CD4-positive, alpha-beta T cell (primary cell): ENCODE measurements at regions not wholly inside any gene's neighbourhood (a gene's known extent, or its start where the extent isn't known, plus 50 kb on each side); places are given as distances from the start of the nearest gene placed in this dataset.

Experiments
- ATAC-seq: fragments of 200-7000 bp; cut with Tn5 transposase; one replicate; pipeline ENCODE4 v1.10.0; 2022; ENCODE audit warnings: mild to moderate bottlenecking; ENCODE audit not compliant: poor library complexity
- CTCF ChIA-PET: fragments of 350-600 bp; sonication (Branson Sonifier 250); formaldehyde crosslinking; loops from one replicate; lab custom pipeline; 2021; ENCODE audit warnings: antibody characterized with exemption, inconsistent platforms; lab: Charles Lee
- POLR2A ChIA-PET: fragments of 350-600 bp; sonication (Branson Sonifier 250); formaldehyde crosslinking; loops from one replicate; lab custom pipeline; 2021; ENCODE audit warnings: antibody characterized with exemption, inconsistent platforms; lab: Charles Lee
- DNase-seq, 14 experiments: peaks; one replicate each; pipeline ENCODE4 v3.0.0-alpha.2; 2013 to 2020; ENCODE audit warnings: mixed read lengths in 2 of 14
- H3K27ac ChIP-seq, 2 donors: one replicate each; pipeline versions ENCODE4 v1.5.1 to v1.7.0; 2013; ENCODE audit warnings: low read length in 2 of 2, low read depth in 1 of 2, mild to moderate bottlenecking in 1 of 2
- H3K27me3 ChIP-seq, 2 experiments: 1 replicate in 1 of 2; 2 replicates in 1 of 2; pipeline versions ENCODE4 v1.6.1 to v1.7.0; 2013; ENCODE audit warnings: low read length in 2 of 2, control low read depth in 1 of 2, mild to moderate bottlenecking in 1 of 2, moderate library complexity in 1 of 2; ENCODE audit not compliant: insufficient read depth in 2 of 2, control insufficient read depth in 1 of 2
- H3K36me3 ChIP-seq: one replicate; pipeline ENCODE4 v1.6.1; 2013; ENCODE audit warnings: low read length, control low read depth; ENCODE audit not compliant: insufficient read depth
- H3K4me1 ChIP-seq: one replicate; pipeline ENCODE4 v1.6.1; 2013; ENCODE audit warnings: low read length, control low read depth; ENCODE audit not compliant: insufficient read depth
- H3K4me3 ChIP-seq: one replicate; pipeline ENCODE4 v1.5.1; 2013; ENCODE audit warnings: mild to moderate bottlenecking, low read length, moderate library complexity
- H3K9me3 ChIP-seq, 2 experiments: 1 replicate in 1 of 2; 2 replicates in 1 of 2; pipeline versions ENCODE4 v1.6.1 to v1.7.0; 2013; ENCODE audit warnings: low read length in 2 of 2, mild to moderate bottlenecking in 2 of 2, control low read depth in 1 of 2, moderate library complexity in 1 of 2; ENCODE audit not compliant: control insufficient read depth in 1 of 2, insufficient read depth in 1 of 2
- H3K27ac Mint-ChIP-seq: one replicate; pipeline ENCODE4 v1.8.0; 2020; ENCODE audit warnings: mixed read lengths
- H3K27me3 Mint-ChIP-seq: one replicate; pipeline ENCODE4 v1.8.0; 2021; ENCODE audit warnings: mixed read lengths
- H3K36me3 Mint-ChIP-seq: one replicate; pipeline ENCODE4 v1.8.0; 2021; ENCODE audit warnings: low read depth, mixed read lengths
- H3K4me1 Mint-ChIP-seq: one replicate; pipeline ENCODE4 v1.8.0; 2021; ENCODE audit warnings: low read depth, mixed read lengths
- H3K4me3 Mint-ChIP-seq: one replicate; pipeline ENCODE4 v1.8.0; 2020; ENCODE audit warnings: mild to moderate bottlenecking, mixed read lengths
- H3K9me3 Mint-ChIP-seq: one replicate; pipeline ENCODE4 v1.8.0; 2020; ENCODE audit warnings: mixed read lengths
- CTCF ChIP-seq: fragments of 200-600 bp; IDR thresholded peaks from one replicate; pipeline ENCODE4 v1.8.0; 2022; ENCODE audit warnings: antibody characterized with exemption, mild to moderate bottlenecking
- intact Hi-C, 2 experiments: fragments of 100-400 bp; cut with DNase I in 1 of 2; cut with micrococcal nuclease in 1 of 2; formaldehyde crosslinking; loops; one replicate each; pipeline versions ENCODE4 v1.15.1 to v1.9.0; 2023 to 2025; cut with DNase I, micrococcal nuclease

GRCh38 chr21:27448960-27449359 is 482.1 kb upstream of the ADAMTS5 start:
- DNase-seq, result no peak
- Histone ChIP-seq H3K36me3 (no peaks in the 10 kb centered on the region), H3K27me3 (no peaks in the 10 kb centered on the region), H3K9me3 (peaks cover 0 to 5% of the 10 kb centered on the region in 2 experiments), H3K4me1 (no peaks in the 10 kb centered on the region), H3K4me3 (no peak overlapping the region), H3K27ac (no peak overlapping the region)
- Mint-ChIP-seq H3K36me3 (no peaks in the 10 kb centered on the region), H3K9me3 (peaks cover 7% of the 10 kb centered on the region), H3K27ac (no peak overlapping the region), H3K27me3 (no peaks in the 10 kb centered on the region), H3K4me1 (no peaks in the 10 kb centered on the region), H3K4me3 (no peak overlapping the region)
- POLR2A ChIA-PET, result no interaction called here
- ATAC-seq, result no peak
- no peak for TF ChIP-seq CTCF
- CTCF ChIA-PET, result no interaction called here
- intact Hi-C loops, result no loop called here

- no peaks in the 10 kb centered on the region for H3K27me3 Mint-ChIP-seq
- no peak overlapping the region for H3K4me3 Mint-ChIP-seq
Measured at GRCh38 chr21:27447843-27448242, 481.0 kb upstream of the ADAMTS5 start.

GRCh38 chr21:27429710-27430341 is 462.9 kb upstream of the ADAMTS5 start:
- Histone ChIP-seq H3K27ac (no peak overlapping the region), H3K9me3 (no peaks in the 10 kb centered on the region), H3K4me3 (no peak overlapping the region), H3K27me3 (no peaks in the 10 kb centered on the region), H3K36me3 (no peaks in the 10 kb centered on the region), H3K4me1 (no peaks in the 10 kb centered on the region)
- TF ChIP-seq CTCF, result no peak
- no peak overlapping the region for H3K27ac Mint-ChIP-seq
- DNase-seq (no peak), ATAC-seq (no peak)
- intact Hi-C loops, result no loop called here
- peaks cover 13% of the 10 kb centered on the region for H3K9me3 Mint-ChIP-seq
- no peaks in the 10 kb centered on the region for H3K36me3 Mint-ChIP-seq
- no peak overlapping the region for H3K4me3 Mint-ChIP-seq
- no peaks in the 10 kb centered on the region for H3K4me1 Mint-ChIP-seq
- no peaks in the 10 kb centered on the region for H3K27me3 Mint-ChIP-seq
- ChIA-PET CTCF (no interaction called here), POLR2A (no interaction called here)

More at GRCh38 chr21:27447843-27448242, 481.0 kb upstream of the ADAMTS5 start:
- Mint-ChIP-seq H3K36me3 (no peaks in the 10 kb centered on the region), H3K4me1 (no peaks in the 10 kb centered on the region), H3K27ac (no peak overlapping the region), H3K9me3 (peaks cover 7% of the 10 kb centered on the region)
- no peak for TF ChIP-seq CTCF
- POLR2A ChIA-PET, result no interaction called here
- no peak for DNase-seq
- no peaks in the 10 kb centered on the region for H3K36me3 ChIP-seq
- CTCF ChIA-PET, result interaction anchor here (0.6 kb wide), 1 partner anchor 23 kb away, joined by 4 read pairs; no protein-coding TSS in a partner anchor
- no peak overlapping the region for H3K27ac ChIP-seq
- intact Hi-C loops, result no loop called here
- H3K4me3 ChIP-seq, result no peak overlapping the region
- H3K4me1 ChIP-seq, result no peaks in the 10 kb centered on the region
- no peak for ATAC-seq
- no peaks in the 10 kb centered on the region for H3K27me3 ChIP-seq
- H3K9me3 ChIP-seq, result peaks cover 0 to 5% of the 10 kb centered on the region in 2 experiments
